ENCODE measurements at regions not wholly inside any gene's neighbourhood (a gene's known extent, or its start where the extent isn't known, plus 50 kb on each side); places are given as distances from the start of the nearest gene placed in this dataset.

DNA sequence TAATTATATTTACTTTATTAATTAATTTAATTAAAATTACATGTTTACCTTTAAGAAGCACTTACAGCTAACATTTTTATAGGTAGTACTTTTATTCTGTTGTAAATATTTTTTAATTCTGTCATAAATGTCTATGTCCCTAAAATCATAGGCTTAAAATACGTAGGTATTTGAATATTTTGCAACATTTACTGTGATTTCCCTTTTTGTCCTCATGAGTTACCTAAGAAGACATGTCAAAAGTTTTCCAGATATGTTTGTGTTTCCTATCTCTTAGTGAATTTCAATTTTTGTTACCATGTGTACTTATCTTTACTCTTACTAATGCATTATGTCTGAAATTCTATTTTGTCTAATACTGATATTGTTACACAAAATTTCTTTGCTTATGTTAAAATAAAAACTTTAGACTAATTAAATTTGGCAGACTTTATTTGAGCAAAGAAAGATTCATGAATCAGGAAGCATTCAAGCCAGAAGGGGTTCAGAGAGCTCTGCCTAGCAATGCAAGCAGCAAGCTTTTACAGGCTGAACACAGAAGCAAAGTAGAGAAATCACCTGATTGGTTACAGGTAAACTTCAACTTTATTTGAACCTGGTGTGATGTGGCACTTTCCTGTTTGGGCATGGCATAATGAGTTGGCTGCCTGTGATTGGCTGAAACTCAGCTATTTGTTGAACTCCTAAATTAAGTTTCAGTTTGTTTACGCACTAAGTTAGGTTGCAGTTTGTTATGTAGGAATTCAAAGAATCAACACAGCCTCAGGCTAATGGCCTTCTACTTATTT is 123.2 kb upstream of the TMEM170B start:
- TF ChIP-seq SMC3 (IDR thresholded peaks at IDR 0.05; ENCODE audit: low read depth, low read length) (no peak), RAD21 (IDR thresholded peaks at IDR 0.05; ENCODE audit: low read length) (no peak), RCOR1 (IDR thresholded peaks at IDR 0.05; ENCODE audit: insufficient replicate concordance, low read length) (no peak), MAFK (IDR thresholded peaks at IDR 0.05; ENCODE audit: low read depth, low read length) (no peak), RFX5 (IDR thresholded peaks at IDR 0.05; ENCODE audit: low read depth, low read length) (no peak)
- TF ChIP-seq, protein P1, sequence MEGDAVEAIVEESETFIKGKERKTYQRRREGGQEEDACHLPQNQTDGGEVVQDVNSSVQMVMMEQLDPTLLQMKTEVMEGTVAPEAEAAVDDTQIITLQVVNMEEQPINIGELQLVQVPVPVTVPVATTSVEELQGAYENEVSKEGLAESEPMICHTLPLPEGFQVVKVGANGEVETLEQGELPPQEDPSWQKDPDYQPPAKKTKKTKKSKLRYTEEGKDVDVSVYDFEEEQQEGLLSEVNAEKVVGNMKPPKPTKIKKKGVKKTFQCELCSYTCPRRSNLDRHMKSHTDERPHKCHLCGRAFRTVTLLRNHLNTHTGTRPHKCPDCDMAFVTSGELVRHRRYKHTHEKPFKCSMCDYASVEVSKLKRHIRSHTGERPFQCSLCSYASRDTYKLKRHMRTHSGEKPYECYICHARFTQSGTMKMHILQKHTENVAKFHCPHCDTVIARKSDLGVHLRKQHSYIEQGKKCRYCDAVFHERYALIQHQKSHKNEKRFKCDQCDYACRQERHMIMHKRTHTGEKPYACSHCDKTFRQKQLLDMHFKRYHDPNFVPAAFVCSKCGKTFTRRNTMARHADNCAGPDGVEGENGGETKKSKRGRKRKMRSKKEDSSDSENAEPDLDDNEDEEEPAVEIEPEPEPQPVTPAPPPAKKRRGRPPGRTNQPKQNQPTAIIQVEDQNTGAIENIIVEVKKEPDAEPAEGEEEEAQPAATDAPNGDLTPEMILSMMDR (conservative IDR thresholded peaks at IDR 0.05; ENCODE audit: low read depth, low read length): no peak
